ENCODE measurements at regions not wholly inside any gene's neighbourhood (a gene's known extent, or its start where the extent isn't known, plus 50 kb on each side); places are given as distances from the start of the nearest gene placed in this dataset.
A peak's percentile ranks its signal among the peaks of the same experiment; 100 is the strongest.

- no peak overlapping the region for H3K4me2 ChIP-seq
- H3K27me3 ChIP-seq (ENCODE audit: insufficient read depth, low read depth) = no peaks in the 10 kb centered on the region
- no peaks in the 10 kb centered on the region for H4K20me1 ChIP-seq (ENCODE audit: insufficient read depth)
- no peak overlapping the region for H3K9ac ChIP-seq
- no peak overlapping the region for H2AFZ ChIP-seq (ENCODE audit: low read depth)
- no peaks in the 10 kb centered on the region for H3K4me1 ChIP-seq (ENCODE audit: low read depth, poor library complexity, severe bottlenecking)
- TF ChIP-seq CTCF (conservative IDR thresholded peaks at IDR 0.05; ENCODE audit: low read depth, low read length) = no peak
- H3K4me3 ChIP-seq (IDR thresholded peaks at IDR 0.05; ENCODE audit: insufficient read depth, low read depth, low read length) = no peak overlapping the region
- H3K79me2 ChIP-seq (ENCODE audit: insufficient read depth, low read depth) = no peaks in the 10 kb centered on the region
- no peak overlapping the region for H3K27ac ChIP-seq
- no peaks in the 10 kb centered on the region for H3K36me3 ChIP-seq (ENCODE audit: insufficient read depth)
Observed at GRCh38 chr9:75235632-75236031, 147.3 kb downstream of the OSTF1 start.

GRCh38 chr9:75238311-75238976 is 150.1 kb downstream of the OSTF1 start:
- H4K20me1 ChIP-seq (ENCODE audit: insufficient read depth) = no peaks in the 10 kb centered on the region
- no peak overlapping the region for H2AFZ ChIP-seq (ENCODE audit: low read depth)
- no peaks in the 10 kb centered on the region for H3K4me1 ChIP-seq (ENCODE audit: low read depth, poor library complexity, severe bottlenecking)
- no peak overlapping the region for H3K4me2 ChIP-seq
- H3K9ac ChIP-seq = no peak overlapping the region
- H3K27me3 ChIP-seq (ENCODE audit: insufficient read depth, low read depth) = no peaks in the 10 kb centered on the region
- H3K36me3 ChIP-seq (ENCODE audit: insufficient read depth) = no peaks in the 10 kb centered on the region
- H3K79me2 ChIP-seq (ENCODE audit: insufficient read depth, low read depth) = no peaks in the 10 kb centered on the region
- no peak overlapping the region for H3K4me3 ChIP-seq (IDR thresholded peaks at IDR 0.05; ENCODE audit: insufficient read depth, low read depth, low read length)
- H3K27ac ChIP-seq = no peak overlapping the region
- TF ChIP-seq CTCF (conservative IDR thresholded peaks at IDR 0.05; ENCODE audit: low read depth, low read length) = peak; percentile 80

DNA sequence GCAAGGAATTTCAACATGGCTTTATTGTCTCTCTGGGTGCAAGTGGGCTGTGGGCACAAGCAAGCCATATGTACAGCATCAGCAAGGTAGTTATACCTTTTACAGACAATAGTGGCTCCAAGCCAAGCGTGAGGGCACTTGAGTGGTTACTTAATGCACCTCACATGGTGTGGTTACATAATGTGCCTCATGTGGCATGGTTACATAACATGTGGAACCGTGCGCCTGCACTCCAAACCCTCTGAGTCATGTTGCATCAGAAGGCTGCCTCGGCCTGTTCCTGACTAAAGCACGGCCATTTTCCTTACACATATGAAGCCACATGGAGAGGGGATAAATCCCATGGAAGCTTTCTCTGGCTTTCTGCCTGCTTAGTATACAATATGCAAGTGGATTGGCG is 150.9 kb downstream of the OSTF1 start:
- H3K4me3 ChIP-seq (IDR thresholded peaks at IDR 0.05; ENCODE audit: insufficient read depth, low read depth, low read length) = no peak overlapping the region
- no peaks in the 10 kb centered on the region for H3K36me3 ChIP-seq (ENCODE audit: insufficient read depth)
- no peak for TF ChIP-seq CTCF (conservative IDR thresholded peaks at IDR 0.05; ENCODE audit: low read depth, low read length)
- H3K79me2 ChIP-seq (ENCODE audit: insufficient read depth, low read depth) = no peaks in the 10 kb centered on the region
- H3K27ac ChIP-seq = no peak overlapping the region
- no peaks in the 10 kb centered on the region for H3K27me3 ChIP-seq (ENCODE audit: insufficient read depth, low read depth)
- H3K9ac ChIP-seq = no peak overlapping the region
- H3K4me2 ChIP-seq = no peak overlapping the region
- no peak overlapping the region for H2AFZ ChIP-seq (ENCODE audit: low read depth)
- no peaks in the 10 kb centered on the region for H3K4me1 ChIP-seq (ENCODE audit: low read depth, poor library complexity, severe bottlenecking)
- no peaks in the 10 kb centered on the region for H4K20me1 ChIP-seq (ENCODE audit: insufficient read depth)

DNA sequence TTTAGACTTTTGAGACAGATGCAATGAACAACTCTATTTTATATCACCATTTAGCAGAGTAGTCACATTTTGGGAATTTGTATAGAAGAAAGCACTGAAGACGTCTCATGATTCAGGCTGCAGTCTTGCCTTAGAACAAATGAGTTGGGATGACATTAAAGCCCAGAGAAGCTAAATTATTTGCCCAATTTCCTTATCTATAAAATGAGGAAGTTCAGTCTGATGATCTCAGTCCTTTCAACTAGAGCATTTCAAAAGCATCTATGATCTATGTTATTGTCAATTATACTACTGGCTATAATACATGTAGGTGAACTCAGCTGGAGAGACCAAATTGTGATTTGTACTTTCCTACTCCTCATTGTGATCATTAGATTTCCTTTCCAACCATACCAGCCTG is 154.1 kb downstream of the OSTF1 start:
- H2AFZ ChIP-seq (ENCODE audit: low read depth) = no peak overlapping the region
- no peak overlapping the region for H3K9ac ChIP-seq
- H3K4me2 ChIP-seq = no peak overlapping the region
- H3K4me3 ChIP-seq (IDR thresholded peaks at IDR 0.05; ENCODE audit: insufficient read depth, low read depth, low read length) = no peak overlapping the region
- H3K27me3 ChIP-seq (ENCODE audit: insufficient read depth, low read depth) = no peaks in the 10 kb centered on the region
- H3K79me2 ChIP-seq (ENCODE audit: insufficient read depth, low read depth) = no peaks in the 10 kb centered on the region
- H3K36me3 ChIP-seq (ENCODE audit: insufficient read depth) = no peaks in the 10 kb centered on the region
- no peaks in the 10 kb centered on the region for H3K4me1 ChIP-seq (ENCODE audit: low read depth, poor library complexity, severe bottlenecking)
- no peak overlapping the region for H3K27ac ChIP-seq
- H4K20me1 ChIP-seq (ENCODE audit: insufficient read depth) = no peaks in the 10 kb centered on the region
- no peak for TF ChIP-seq CTCF (conservative IDR thresholded peaks at IDR 0.05; ENCODE audit: low read depth, low read length)
